NCI-H526 treated with DMSO at 0.1 percent for 48 hours (cell line): ENCODE measurements at regions not wholly inside any gene's neighbourhood (a gene's known extent, or its start where the extent isn't known, plus 50 kb on each side); places are given as distances from the start of the nearest gene placed in this dataset.
"Not testable (repeated sequence)": the region's sequence is repeated elsewhere in the genome, so short reads cannot be mapped to it uniquely, and the experiment has no call there.

ENCODE experiments used
- DNase-seq: peaks from one replicate; lab custom pipeline; 2025; lab: John Stamatoyannopoulos, UW

- DNase-seq = not testable (repeated sequence)
Observed at GRCh38 chr1:53399370-53400133, 59.6 kb upstream of the DMRTB1 start.

GRCh38 chr1:53400761-53401674 is 58.2 kb upstream of the DMRTB1 start:
- no peak for DNase-seq

GRCh38 chr1:53401813-53402745 is 57.1 kb upstream of the DMRTB1 start:
- no peak for DNase-seq

- DNase-seq = no peak
Observed at GRCh38 chr1:53402891-53403655, 56.1 kb upstream of the DMRTB1 start.

GRCh38 chr1:53405737-53406136 is 53.5 kb upstream of the DMRTB1 start:
- no peak for DNase-seq

- no peak for DNase-seq
Observed at GRCh38 chr1:53406551-53407235, 52.5 kb upstream of the DMRTB1 start.

- no peak for DNase-seq
Observed at GRCh38 chr1:53408013-53408754, 51.0 kb upstream of the DMRTB1 start.

- DNase-seq = no peak
Observed at GRCh38 chr1:53408755-53409129, 50.5 kb upstream of the DMRTB1 start.

GRCh38 chr1:53409233-53409632 is 50.0 kb upstream of the DMRTB1 start:
- DNase-seq = no peak
